ENCODE measurements at regions not wholly inside any gene's neighbourhood (a gene's known extent, or its start where the extent isn't known, plus 50 kb on each side); places are given as distances from the start of the nearest gene placed in this dataset.
A peak's percentile ranks its signal among the peaks of the same experiment; 100 is the strongest.

DNA sequence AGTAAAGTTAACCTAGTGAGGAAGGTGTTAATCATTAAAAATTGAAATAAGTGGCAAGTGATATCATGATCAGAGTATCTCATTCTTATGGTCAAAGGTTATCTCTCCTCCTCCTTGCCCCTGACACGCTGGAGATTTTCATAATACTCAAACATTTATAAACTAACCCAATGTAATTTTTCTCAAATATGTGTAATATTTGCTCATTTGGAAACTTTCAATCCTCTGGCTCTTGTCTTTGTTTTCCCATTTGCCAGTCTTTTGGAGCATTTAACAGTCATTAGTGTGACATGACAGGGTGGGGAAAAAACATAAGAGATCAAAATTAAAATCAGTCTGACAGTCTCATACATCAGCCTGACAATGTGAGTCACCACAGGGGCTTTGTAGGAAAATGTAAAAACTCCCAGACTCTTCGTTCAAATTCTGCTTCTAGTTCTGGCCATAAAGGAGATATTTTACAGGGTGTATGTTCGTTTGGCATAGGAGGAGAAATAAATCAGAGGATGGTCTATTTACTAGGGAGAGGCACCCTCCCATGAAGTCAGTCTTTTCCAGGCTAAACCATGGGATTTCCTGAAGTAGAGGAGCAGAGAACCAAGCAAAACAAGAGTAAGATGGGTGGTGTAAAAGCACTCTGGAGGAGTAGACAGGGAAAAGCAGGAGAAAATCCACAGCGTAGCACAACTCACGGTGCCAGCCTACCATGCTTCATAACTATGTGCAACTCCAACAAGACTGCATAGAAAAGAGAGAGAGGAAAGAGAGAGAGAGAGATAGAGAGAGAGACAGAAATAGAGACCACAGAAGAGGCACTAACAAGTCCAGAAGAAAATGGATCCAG, 369.2 kb upstream of the PDE3A start:
- H2AFZ ChIP-seq (ENCODE audit: low read length), result peak overlapping the region; percentile 76
- no peak overlapping the region for H2BK120ac ChIP-seq (ENCODE audit: low read depth, low read length)
- no peak overlapping the region for H3K9ac ChIP-seq (ENCODE audit: low read depth, low read length, poor library complexity)
- no peak overlapping the region for H4K91ac ChIP-seq (ENCODE audit: low read depth, low read length, poor library complexity)
- H3K36me3 ChIP-seq (replicated peaks in 1 of 2; ENCODE audit: control insufficient read depth in 2 of 2, insufficient read depth in 2 of 2, low read length in 2 of 2), result no peaks in the 10 kb centered on the region
- no peak overlapping the region for H3K27ac ChIP-seq (replicated peaks; ENCODE audit: low read length)
- no peak overlapping the region for H2BK12ac ChIP-seq (ENCODE audit: low read length)
- H3K4me1 ChIP-seq (ENCODE audit: control insufficient read depth in 2 of 2, insufficient read depth in 1 of 2, low read depth in 1 of 2, low read length in 2 of 2), result peaks cover 3 to 6% of the 10 kb centered on the region in 2 donors
- no peak overlapping the region for H3K18ac ChIP-seq (ENCODE audit: low read length)
- H3K4me3 ChIP-seq (ENCODE audit: low read length in 2 of 2), result no peak overlapping the region
- no peak overlapping the region for H3K23ac ChIP-seq (ENCODE audit: low read depth, low read length, poor library complexity)
- no peak overlapping the region for H3K14ac ChIP-seq (ENCODE audit: low read length)
- H2BK5ac ChIP-seq (ENCODE audit: low read length), result no peak overlapping the region
- H4K8ac ChIP-seq (ENCODE audit: low read depth, low read length), result no peak overlapping the region
- no peaks in the 10 kb centered on the region for H3K79me1 ChIP-seq (ENCODE audit: low read depth, low read length)
- H3K4me2 ChIP-seq (ENCODE audit: insufficient read depth, low read length, poor library complexity, severe bottlenecking), result no peak overlapping the region
- WGBS, 2 donors (ENCODE audit: extremely low coverage in 2 of 2, insufficient read length in 2 of 2, insufficient replicate concordance in 1 of 2), result no CpG with 5 or more reads among the region's 5 CpGs
- no peaks in the 10 kb centered on the region for H3K9me3 ChIP-seq (replicated peaks in 1 of 2; ENCODE audit: control insufficient read depth in 2 of 2, insufficient read depth in 1 of 2, low read depth in 1 of 2, low read length in 2 of 2)
- no peak overlapping the region for H2AK5ac ChIP-seq (ENCODE audit: low read depth, low read length)
- H3K27me3 ChIP-seq (ENCODE audit: control insufficient read depth in 3 of 3, insufficient read depth in 3 of 3, low read depth in 1 of 3, low read length in 3 of 3), result no peaks in the 10 kb centered on the region
- no peak overlapping the region for H2BK15ac ChIP-seq (ENCODE audit: low read length)
- no peak overlapping the region for H3K4ac ChIP-seq (ENCODE audit: low read length)
- DNase-seq (ENCODE audit: low spot score), result no peak

GRCh38 chr12:19999805-20000138, 368.6 kb upstream of the PDE3A start:
- no CpG with 5 or more reads among the region's 1 CpG for WGBS, 2 donors (ENCODE audit: extremely low coverage in 2 of 2, insufficient read length in 2 of 2, insufficient replicate concordance in 1 of 2)

GRCh38 chr12:20000229-20000849, 368.0 kb upstream of the PDE3A start:
- Histone ChIP-seq H3K9ac (ENCODE audit: low read depth, low read length, poor library complexity) (no peak overlapping the region), H3K23ac (ENCODE audit: low read depth, low read length, poor library complexity) (no peak overlapping the region), H3K4me1 (ENCODE audit: control insufficient read depth in 2 of 2, insufficient read depth in 1 of 2, low read depth in 1 of 2, low read length in 2 of 2) (peaks cover 3 to 6% of the 10 kb centered on the region in 2 donors), H3K9me3 (replicated peaks in 1 of 2; ENCODE audit: control insufficient read depth in 2 of 2, insufficient read depth in 1 of 2, low read depth in 1 of 2, low read length in 2 of 2) (no peaks in the 10 kb centered on the region), H2BK15ac (ENCODE audit: low read length) (no peak overlapping the region), H2AK5ac (ENCODE audit: low read depth, low read length) (no peak overlapping the region), H3K4me2 (ENCODE audit: insufficient read depth, low read length, poor library complexity, severe bottlenecking) (no peak overlapping the region), H3K4ac (ENCODE audit: low read length) (no peak overlapping the region), H4K91ac (ENCODE audit: low read depth, low read length, poor library complexity) (no peak overlapping the region), H2BK5ac (ENCODE audit: low read length) (no peak overlapping the region), H3K27me3 (ENCODE audit: control insufficient read depth in 3 of 3, insufficient read depth in 3 of 3, low read depth in 1 of 3, low read length in 3 of 3) (no peaks in the 10 kb centered on the region), H3K14ac (ENCODE audit: low read length) (no peak overlapping the region), H4K8ac (ENCODE audit: low read depth, low read length) (no peak overlapping the region), H3K36me3 (replicated peaks in 1 of 2; ENCODE audit: control insufficient read depth in 2 of 2, insufficient read depth in 2 of 2, low read length in 2 of 2) (no peaks in the 10 kb centered on the region), H3K18ac (ENCODE audit: low read length) (no peak overlapping the region), H2BK120ac (ENCODE audit: low read depth, low read length) (no peak overlapping the region), H2BK12ac (ENCODE audit: low read length) (no peak overlapping the region), H2AFZ (ENCODE audit: low read length) (peak overlapping the region; percentile 0), H3K4me3 (ENCODE audit: low read length in 2 of 2) (no peak overlapping the region), H3K27ac (replicated peaks; ENCODE audit: low read length) (no peak overlapping the region), H3K79me1 (ENCODE audit: low read depth, low read length) (no peaks in the 10 kb centered on the region)
- WGBS, 2 donors (ENCODE audit: extremely low coverage in 2 of 2, insufficient read length in 2 of 2, insufficient replicate concordance in 1 of 2), result no CpG with 5 or more reads among the region's 4 CpGs
- no peak for DNase-seq (ENCODE audit: low spot score)

More at GRCh38 chr12:19999805-20000138, 368.6 kb upstream of the PDE3A start:
- Histone ChIP-seq H3K23ac (ENCODE audit: low read depth, low read length, poor library complexity) (no peak overlapping the region), H2BK12ac (ENCODE audit: low read length) (no peak overlapping the region), H3K4me2 (ENCODE audit: insufficient read depth, low read length, poor library complexity, severe bottlenecking) (no peak overlapping the region), H2AFZ (ENCODE audit: low read length) (peak overlapping the region; percentile 76), H3K14ac (ENCODE audit: low read length) (no peak overlapping the region), H2BK15ac (ENCODE audit: low read length) (no peak overlapping the region), H3K4me1 (ENCODE audit: control insufficient read depth in 2 of 2, insufficient read depth in 1 of 2, low read depth in 1 of 2, low read length in 2 of 2) (peaks cover 3 to 6% of the 10 kb centered on the region in 2 donors), H2BK120ac (ENCODE audit: low read depth, low read length) (no peak overlapping the region), H3K79me1 (ENCODE audit: low read depth, low read length) (no peaks in the 10 kb centered on the region), H3K27ac (replicated peaks; ENCODE audit: low read length) (no peak overlapping the region), H2AK5ac (ENCODE audit: low read depth, low read length) (no peak overlapping the region), H3K36me3 (replicated peaks in 1 of 2; ENCODE audit: control insufficient read depth in 2 of 2, insufficient read depth in 2 of 2, low read length in 2 of 2) (no peaks in the 10 kb centered on the region), H3K27me3 (ENCODE audit: control insufficient read depth in 3 of 3, insufficient read depth in 3 of 3, low read depth in 1 of 3, low read length in 3 of 3) (no peaks in the 10 kb centered on the region), H4K91ac (ENCODE audit: low read depth, low read length, poor library complexity) (no peak overlapping the region), H3K9me3 (replicated peaks in 1 of 2; ENCODE audit: control insufficient read depth in 2 of 2, insufficient read depth in 1 of 2, low read depth in 1 of 2, low read length in 2 of 2) (no peaks in the 10 kb centered on the region), H3K4me3 (ENCODE audit: low read length in 2 of 2) (no peak overlapping the region), H3K4ac (ENCODE audit: low read length) (no peak overlapping the region), H3K18ac (ENCODE audit: low read length) (no peak overlapping the region), H4K8ac (ENCODE audit: low read depth, low read length) (no peak overlapping the region), H3K9ac (ENCODE audit: low read depth, low read length, poor library complexity) (no peak overlapping the region), H2BK5ac (ENCODE audit: low read length) (no peak overlapping the region)
- no peak for DNase-seq (ENCODE audit: low spot score)

- Histone ChIP-seq H2AFZ (ENCODE audit: low read length) (no peak overlapping the region), H3K9me3 (replicated peaks in 1 of 2; ENCODE audit: control insufficient read depth in 2 of 2, insufficient read depth in 1 of 2, low read depth in 1 of 2, low read length in 2 of 2) (no peaks in the 10 kb centered on the region), H2BK120ac (ENCODE audit: low read depth, low read length) (no peak overlapping the region), H2BK5ac (ENCODE audit: low read length) (no peak overlapping the region), H3K27ac (replicated peaks; ENCODE audit: low read length) (no peak overlapping the region), H4K91ac (ENCODE audit: low read depth, low read length, poor library complexity) (no peak overlapping the region), H2BK12ac (ENCODE audit: low read length) (no peak overlapping the region), H3K79me1 (ENCODE audit: low read depth, low read length) (no peaks in the 10 kb centered on the region), H4K8ac (ENCODE audit: low read depth, low read length) (no peak overlapping the region), H3K36me3 (replicated peaks in 1 of 2; ENCODE audit: control insufficient read depth in 2 of 2, insufficient read depth in 2 of 2, low read length in 2 of 2) (no peaks in the 10 kb centered on the region), H3K27me3 (ENCODE audit: control insufficient read depth in 3 of 3, insufficient read depth in 3 of 3, low read depth in 1 of 3, low read length in 3 of 3) (no peaks in the 10 kb centered on the region), H3K4me1 (ENCODE audit: control insufficient read depth in 2 of 2, insufficient read depth in 1 of 2, low read depth in 1 of 2, low read length in 2 of 2) (peaks cover 3 to 6% of the 10 kb centered on the region in 2 donors), H3K23ac (ENCODE audit: low read depth, low read length, poor library complexity) (no peak overlapping the region), H3K9ac (ENCODE audit: low read depth, low read length, poor library complexity) (no peak overlapping the region), H3K18ac (ENCODE audit: low read length) (no peak overlapping the region), H3K14ac (ENCODE audit: low read length) (no peak overlapping the region), H2AK5ac (ENCODE audit: low read depth, low read length) (no peak overlapping the region), H3K4me2 (ENCODE audit: insufficient read depth, low read length, poor library complexity, severe bottlenecking) (no peak overlapping the region), H2BK15ac (ENCODE audit: low read length) (no peak overlapping the region), H3K4me3 (ENCODE audit: low read length in 2 of 2) (no peak overlapping the region), H3K4ac (ENCODE audit: low read length) (no peak overlapping the region)
- no peak for DNase-seq (ENCODE audit: low spot score)
- WGBS, 2 donors (ENCODE audit: extremely low coverage in 2 of 2, insufficient read length in 2 of 2, insufficient replicate concordance in 1 of 2), result no CpG with 5 or more reads among the region's 2 CpGs
Measured at GRCh38 chr12:20003252-20003651, 365.1 kb upstream of the PDE3A start.
